Memory B cell (primary cell): ENCODE measurements at regions not wholly inside any gene's neighbourhood (a gene's known extent, or its start where the extent isn't known, plus 50 kb on each side); places are given as distances from the start of the nearest gene placed in this dataset.

Experiments used
- ATAC-seq: fragments of 150-1000 bp; cut with Tn5 transposase; 2 replicates; pipeline ENCODE4 v1.10.0; 2021; ENCODE audit warnings: low read depth, mild to moderate bottlenecking, moderate library complexity
- DNase-seq, 2 donors: peaks; one replicate each; pipeline ENCODE4 v3.0.0; 2022; ENCODE audit warnings: low spot score in 2 of 2
- H3K27ac Mint-ChIP-seq: one replicate; pipeline ENCODE4 v1.8.0; 2022; ENCODE audit warnings: mild to moderate bottlenecking, moderate library complexity, mixed read lengths
- H3K27me3 Mint-ChIP-seq: one replicate; pipeline ENCODE4 v1.8.0; 2022; ENCODE audit warnings: mixed read lengths
- H3K36me3 Mint-ChIP-seq: one replicate; pipeline ENCODE4 v1.8.0; 2022; ENCODE audit warnings: mild to moderate bottlenecking, mixed read lengths
- H3K4me1 Mint-ChIP-seq: one replicate; pipeline ENCODE4 v1.8.0; 2022; ENCODE audit warnings: mixed read lengths
- H3K4me3 Mint-ChIP-seq: one replicate; pipeline ENCODE4 v1.8.0; 2022; ENCODE audit warnings: mild to moderate bottlenecking, moderate library complexity, mixed read lengths
- H3K9me3 Mint-ChIP-seq: one replicate; pipeline ENCODE4 v1.8.0; 2022; ENCODE audit warnings: mixed read lengths

- Mint-ChIP-seq H3K27me3 (peaks cover 2% of the 10 kb centered on the region), H3K4me3 (no peak overlapping the region), H3K27ac (no peak overlapping the region), H3K36me3 (no peaks in the 10 kb centered on the region), H3K9me3 (peaks cover 1% of the 10 kb centered on the region), H3K4me1 (no peaks in the 10 kb centered on the region)
- DNase-seq, result no peak
- no peak for ATAC-seq
Observed at GRCh38 chr10:83908506-83908905, 230.8 kb upstream of the GHITM start.

- ATAC-seq, result no peak
- no peak for DNase-seq
- Mint-ChIP-seq H3K4me1 (no peaks in the 10 kb centered on the region), H3K4me3 (no peak overlapping the region), H3K27ac (no peak overlapping the region), H3K27me3 (peaks cover 2% of the 10 kb centered on the region), H3K9me3 (no peaks in the 10 kb centered on the region), H3K36me3 (no peaks in the 10 kb centered on the region)
Observed at GRCh38 chr10:83909001-83909400, 230.3 kb upstream of the GHITM start.

- no peak for ATAC-seq
- peaks cover 4% of the 10 kb centered on the region for H3K27me3 Mint-ChIP-seq
- DNase-seq, result no peak
Observed at GRCh38 chr10:83915801-83916200, 223.5 kb upstream of the GHITM start.

GRCh38 chr10:83917537-83918506 lies 221.5 kb upstream of the GHITM start:
- H3K27ac Mint-ChIP-seq, result no peak overlapping the region
- no peaks in the 10 kb centered on the region for H3K4me1 Mint-ChIP-seq
- H3K27me3 Mint-ChIP-seq, result peaks cover 2% of the 10 kb centered on the region
- ATAC-seq (no peak), DNase-seq (no peak)
- no peak overlapping the region for H3K4me3 Mint-ChIP-seq
- H3K36me3 Mint-ChIP-seq, result no peaks in the 10 kb centered on the region
- H3K9me3 Mint-ChIP-seq, result no peaks in the 10 kb centered on the region

More at GRCh38 chr10:83915801-83916200, 223.5 kb upstream of the GHITM start:
- Mint-ChIP-seq H3K27ac (no peak overlapping the region), H3K9me3 (no peaks in the 10 kb centered on the region), H3K36me3 (no peaks in the 10 kb centered on the region), H3K4me3 (no peak overlapping the region), H3K4me1 (no peaks in the 10 kb centered on the region)

GRCh38 chr10:83919187-83919586 lies 220.1 kb upstream of the GHITM start:
- ATAC-seq (no peak), DNase-seq (no peak)
- H3K27ac Mint-ChIP-seq, result no peak overlapping the region
- H3K9me3 Mint-ChIP-seq, result no peaks in the 10 kb centered on the region
- H3K36me3 Mint-ChIP-seq, result no peaks in the 10 kb centered on the region
- H3K4me3 Mint-ChIP-seq, result no peak overlapping the region
- H3K27me3 Mint-ChIP-seq, result peaks cover 2% of the 10 kb centered on the region
- H3K4me1 Mint-ChIP-seq, result no peaks in the 10 kb centered on the region

GRCh38 chr10:83921984-83922860 lies 217.1 kb upstream of the GHITM start:
- H3K27me3 Mint-ChIP-seq, result peaks cover 2% of the 10 kb centered on the region
- ATAC-seq (no peak), DNase-seq (no peak)
- H3K4me3 Mint-ChIP-seq, result no peak overlapping the region
- no peaks in the 10 kb centered on the region for H3K36me3 Mint-ChIP-seq
- H3K4me1 Mint-ChIP-seq, result no peaks in the 10 kb centered on the region
- no peak overlapping the region for H3K27ac Mint-ChIP-seq
- peaks cover 2% of the 10 kb centered on the region for H3K9me3 Mint-ChIP-seq

- ATAC-seq (no peak), DNase-seq (no peak)
- Mint-ChIP-seq H3K4me3 (no peak overlapping the region), H3K27ac (no peak overlapping the region), H3K36me3 (no peaks in the 10 kb centered on the region), H3K4me1 (no peaks in the 10 kb centered on the region), H3K9me3 (peaks cover 2% of the 10 kb centered on the region), H3K27me3 (peaks cover 2% of the 10 kb centered on the region)
Observed at GRCh38 chr10:83925133-83925532, 214.2 kb upstream of the GHITM start.

- no peak overlapping the region for H3K4me3 Mint-ChIP-seq
- H3K27me3 Mint-ChIP-seq, result peaks cover 2% of the 10 kb centered on the region
- no peak for DNase-seq
- no peaks in the 10 kb centered on the region for H3K36me3 Mint-ChIP-seq
- peaks cover 2% of the 10 kb centered on the region for H3K9me3 Mint-ChIP-seq
- H3K27ac Mint-ChIP-seq, result no peak overlapping the region
- H3K4me1 Mint-ChIP-seq, result no peaks in the 10 kb centered on the region
- no peak for ATAC-seq
Observed at GRCh38 chr10:83926606-83927005, 212.7 kb upstream of the GHITM start.

- Mint-ChIP-seq H3K9me3 (peaks cover 2% of the 10 kb centered on the region), H3K27me3 (peaks cover 2% of the 10 kb centered on the region), H3K4me3 (no peak overlapping the region), H3K4me1 (no peaks in the 10 kb centered on the region), H3K36me3 (no peaks in the 10 kb centered on the region), H3K27ac (no peak overlapping the region)
- DNase-seq, result no peak
- ATAC-seq, result no peak
Observed at GRCh38 chr10:83927166-83927565, 212.1 kb upstream of the GHITM start.

GRCh38 chr10:83929399-83929798 lies 209.9 kb upstream of the GHITM start:
- no peaks in the 10 kb centered on the region for H3K36me3 Mint-ChIP-seq
- DNase-seq, result no peak
- no peak overlapping the region for H3K4me3 Mint-ChIP-seq
- ATAC-seq, result no peak
- H3K27ac Mint-ChIP-seq, result no peak overlapping the region
- H3K9me3 Mint-ChIP-seq, result peaks cover 2% of the 10 kb centered on the region
- peaks cover 2% of the 10 kb centered on the region for H3K27me3 Mint-ChIP-seq
- H3K4me1 Mint-ChIP-seq, result no peaks in the 10 kb centered on the region

- ATAC-seq, result no peak
- Mint-ChIP-seq H3K27ac (no peak overlapping the region), H3K36me3 (no peaks in the 10 kb centered on the region), H3K4me3 (no peak overlapping the region), H3K27me3 (peaks cover 2% of the 10 kb centered on the region), H3K4me1 (no peaks in the 10 kb centered on the region), H3K9me3 (no peaks in the 10 kb centered on the region)
- DNase-seq, result no peak
Observed at GRCh38 chr10:83931669-83932068, 207.6 kb upstream of the GHITM start.

- Mint-ChIP-seq H3K27ac (no peak overlapping the region), H3K36me3 (no peaks in the 10 kb centered on the region), H3K9me3 (no peaks in the 10 kb centered on the region), H3K27me3 (peaks cover 2% of the 10 kb centered on the region), H3K4me1 (no peaks in the 10 kb centered on the region), H3K4me3 (no peak overlapping the region)
- no peak for DNase-seq
- ATAC-seq, result no peak
Observed at GRCh38 chr10:83932245-83932644, 207.1 kb upstream of the GHITM start.

GRCh38 chr10:83934062-83934461 lies 205.2 kb upstream of the GHITM start:
- H3K4me3 Mint-ChIP-seq, result no peak overlapping the region
- no peaks in the 10 kb centered on the region for H3K36me3 Mint-ChIP-seq
- H3K9me3 Mint-ChIP-seq, result no peaks in the 10 kb centered on the region
- H3K27me3 Mint-ChIP-seq, result peaks cover 2% of the 10 kb centered on the region
- ATAC-seq (no peak), DNase-seq (no peak)
- no peak overlapping the region for H3K27ac Mint-ChIP-seq
- H3K4me1 Mint-ChIP-seq, result no peaks in the 10 kb centered on the region

GRCh38 chr10:83934641-83935338 lies 204.5 kb upstream of the GHITM start:
- H3K36me3 Mint-ChIP-seq, result no peaks in the 10 kb centered on the region
- no peak overlapping the region for H3K27ac Mint-ChIP-seq
- no peaks in the 10 kb centered on the region for H3K9me3 Mint-ChIP-seq
- no peaks in the 10 kb centered on the region for H3K4me1 Mint-ChIP-seq
- no peak overlapping the region for H3K4me3 Mint-ChIP-seq
- DNase-seq (no peak), ATAC-seq (no peak)
- H3K27me3 Mint-ChIP-seq, result peaks cover 2% of the 10 kb centered on the region
